ENCODE measurements at regions not wholly inside any gene's neighbourhood (a gene's known extent, or its start where the extent isn't known, plus 50 kb on each side); places are given as distances from the start of the nearest gene placed in this dataset.
A peak's percentile ranks its signal among the peaks of the same experiment; 100 is the strongest.

DNA sequence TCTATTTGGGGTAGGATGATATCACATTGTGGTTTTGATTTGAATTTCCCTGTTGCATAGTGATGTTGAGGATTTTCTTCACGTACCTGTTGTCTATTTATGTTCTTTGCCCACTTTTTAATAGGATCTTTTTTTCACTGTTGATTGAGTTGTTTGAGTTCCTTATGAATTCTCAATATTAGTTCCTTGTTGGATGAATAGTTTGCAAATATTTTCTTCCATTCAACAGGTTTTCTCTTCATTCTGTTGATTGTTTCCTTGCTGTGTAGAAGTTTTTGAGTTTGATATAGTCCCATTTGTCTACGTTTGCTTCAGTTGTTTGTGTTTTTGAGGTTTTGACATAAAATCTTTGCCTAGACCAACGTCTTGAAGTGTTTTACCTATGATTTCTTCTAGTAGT, 369.5 kb upstream of the CAMK1G start:
- H3K9ac ChIP-seq (ENCODE audit: low read length in 2 of 2), result no peak overlapping the region
- peaks cover 9 to 19% of the 10 kb centered on the region in 2 donors for H3K27me3 ChIP-seq (ENCODE audit: control insufficient read depth in 1 of 2, insufficient read depth in 2 of 2, low read length in 2 of 2)
- no peaks in the 10 kb centered on the region for H3K4me1 ChIP-seq (ENCODE audit: control insufficient read depth, insufficient read depth, low read length)
- H3K36me3 ChIP-seq (ENCODE audit: control insufficient read depth in 2 of 2, insufficient read depth in 2 of 2, low read length in 2 of 2), result no peaks in the 10 kb centered on the region
- H3K9me3 ChIP-seq (ENCODE audit: control insufficient read depth in 2 of 2, low read length in 2 of 2), result no peaks in the 10 kb centered on the region
- no peak overlapping the region for H3K27ac ChIP-seq (ENCODE audit: low read length)
- H3K4me3 ChIP-seq (ENCODE audit: low read length in 2 of 2), result no peak overlapping the region

DNA sequence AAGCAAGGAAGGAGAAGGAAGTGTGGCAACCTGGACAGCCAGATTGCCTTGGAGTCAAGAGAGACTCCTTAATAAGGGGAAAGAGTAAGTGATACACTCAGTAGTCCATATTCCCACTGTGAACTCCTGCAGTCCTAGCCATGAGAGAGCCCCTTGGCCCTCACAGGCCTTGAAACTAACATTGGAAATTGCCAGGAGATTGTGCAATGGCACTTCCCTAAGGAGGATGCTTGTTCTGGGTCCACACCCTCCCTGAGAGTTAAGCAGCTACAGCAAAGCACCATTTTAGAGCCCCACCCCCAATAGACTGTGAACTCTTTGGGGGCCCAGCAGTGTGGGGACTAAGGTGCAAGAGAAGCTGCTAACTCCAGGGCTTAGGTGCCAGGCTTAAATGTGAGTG, 367.7 kb upstream of the CAMK1G start:
- H3K27ac ChIP-seq (ENCODE audit: low read length), result no peak overlapping the region
- peaks cover 2% of the 10 kb centered on the region for H3K4me1 ChIP-seq (ENCODE audit: control insufficient read depth, insufficient read depth, low read length)
- no peak overlapping the region for H3K9ac ChIP-seq (ENCODE audit: low read length in 2 of 2)
- no peaks in the 10 kb centered on the region for H3K36me3 ChIP-seq (ENCODE audit: control insufficient read depth in 2 of 2, insufficient read depth in 2 of 2, low read length in 2 of 2)
- H3K9me3 ChIP-seq (ENCODE audit: control insufficient read depth in 2 of 2, low read length in 2 of 2), result no peaks in the 10 kb centered on the region
- H3K4me3 ChIP-seq (ENCODE audit: low read length in 2 of 2), result no peak overlapping the region
- peaks cover 3 to 10% of the 10 kb centered on the region in 2 donors for H3K27me3 ChIP-seq (ENCODE audit: control insufficient read depth in 1 of 2, insufficient read depth in 2 of 2, low read length in 2 of 2)

DNA sequence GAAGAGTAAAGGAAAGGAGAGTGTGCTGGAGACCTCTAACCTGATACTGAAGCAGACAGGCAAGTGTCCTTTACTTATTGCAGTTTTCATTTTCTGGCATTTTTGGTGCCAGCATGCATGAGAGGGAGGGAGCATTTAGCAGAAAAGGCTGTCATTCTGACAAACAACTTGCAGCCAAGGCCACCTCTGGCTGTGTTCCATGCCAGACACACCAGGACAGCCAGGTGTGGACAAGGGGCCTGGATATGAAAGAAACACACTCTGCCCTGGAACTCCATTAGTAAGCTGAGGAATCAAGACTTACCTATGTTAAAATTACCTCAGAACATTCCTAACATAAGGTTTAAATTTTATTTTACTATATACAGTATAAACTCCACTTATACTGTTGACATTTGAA, 365.4 kb upstream of the CAMK1G start:
- Histone ChIP-seq H3K4me1 (ENCODE audit: control insufficient read depth, insufficient read depth, low read length) (peaks cover 2% of the 10 kb centered on the region), H3K27me3 (ENCODE audit: control insufficient read depth in 1 of 2, insufficient read depth in 2 of 2, low read length in 2 of 2) (peaks cover 2 to 4% of the 10 kb centered on the region in 2 donors), H3K4me3 (ENCODE audit: low read length in 2 of 2) (no peak overlapping the region), H3K27ac (ENCODE audit: low read length) (no peak overlapping the region), H3K9me3 (ENCODE audit: control insufficient read depth in 2 of 2, low read length in 2 of 2) (no peaks in the 10 kb centered on the region), H3K36me3 (ENCODE audit: control insufficient read depth in 2 of 2, insufficient read depth in 2 of 2, low read length in 2 of 2) (no peaks in the 10 kb centered on the region), H3K9ac (ENCODE audit: low read length in 2 of 2) (no peak overlapping the region)

DNA sequence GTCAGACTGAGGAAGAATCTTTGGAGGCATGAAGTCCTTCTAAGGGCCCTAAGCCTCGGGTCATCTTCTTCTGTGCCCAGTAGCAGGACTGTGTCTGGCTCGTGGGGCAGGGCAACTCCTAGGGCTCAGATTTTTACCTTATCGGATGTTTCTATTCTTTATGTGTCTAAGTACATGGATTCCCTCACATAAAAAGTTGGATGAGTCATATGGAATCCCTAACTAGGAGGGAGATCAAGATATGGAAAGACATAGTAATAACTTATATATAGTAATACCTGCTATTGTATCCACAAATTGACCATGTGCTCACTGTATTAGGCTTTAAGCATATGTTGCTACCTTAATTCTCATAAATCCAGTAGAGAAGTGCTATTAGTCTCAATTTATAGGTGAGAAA, 364.5 kb upstream of the CAMK1G start:
- Histone ChIP-seq H3K9me3 (ENCODE audit: control insufficient read depth in 2 of 2, low read length in 2 of 2) (no peaks in the 10 kb centered on the region), H3K36me3 (ENCODE audit: control insufficient read depth in 2 of 2, insufficient read depth in 2 of 2, low read length in 2 of 2) (no peaks in the 10 kb centered on the region), H3K9ac (ENCODE audit: low read length in 2 of 2) (no peak overlapping the region), H3K27me3 (ENCODE audit: control insufficient read depth in 1 of 2, insufficient read depth in 2 of 2, low read length in 2 of 2) (peaks cover 2 to 4% of the 10 kb centered on the region in 2 donors), H3K4me1 (ENCODE audit: control insufficient read depth, insufficient read depth, low read length) (peaks cover 2% of the 10 kb centered on the region), H3K27ac (ENCODE audit: low read length) (no peak overlapping the region), H3K4me3 (ENCODE audit: low read length in 2 of 2) (no peak overlapping the region)

DNA sequence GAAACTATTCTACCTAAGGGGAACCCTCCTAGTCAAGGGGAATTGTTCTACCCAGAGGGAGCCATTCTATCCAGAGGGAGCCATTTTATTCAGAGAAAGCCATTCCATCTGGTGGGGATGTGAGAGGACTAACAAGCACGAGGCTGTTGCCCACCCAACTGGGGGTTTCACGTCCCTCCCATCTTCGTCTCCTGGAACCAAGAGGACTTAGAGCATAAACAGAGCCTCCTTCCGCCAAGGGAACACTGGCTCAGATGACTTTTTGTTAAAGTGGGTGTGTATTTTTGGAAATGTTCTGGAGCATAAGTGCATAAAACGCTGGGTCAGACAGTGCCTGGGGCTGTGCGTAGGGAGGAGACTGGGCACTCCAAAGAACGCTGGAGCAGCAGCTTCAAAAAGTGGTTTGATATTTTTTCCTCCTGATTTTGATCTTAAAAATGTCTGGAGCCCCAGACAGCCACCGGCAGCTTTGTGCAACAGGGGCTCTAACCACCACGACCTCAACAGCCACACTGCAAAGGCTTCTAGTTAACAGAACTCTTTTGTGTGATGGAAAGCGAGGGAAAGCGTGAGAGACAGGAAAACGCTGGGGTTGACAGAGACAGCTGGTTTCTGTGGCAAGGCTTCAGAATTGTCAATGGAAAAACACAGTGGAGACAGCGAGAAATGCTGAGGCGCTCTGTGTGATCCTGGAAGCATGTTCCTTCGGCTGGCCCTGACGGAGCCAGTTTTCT, 363.6 kb upstream of the CAMK1G start:
- no peaks in the 10 kb centered on the region for H3K36me3 ChIP-seq (ENCODE audit: control insufficient read depth in 2 of 2, insufficient read depth in 2 of 2, low read length in 2 of 2)
- peaks cover 2% of the 10 kb centered on the region for H3K4me1 ChIP-seq (ENCODE audit: control insufficient read depth, insufficient read depth, low read length)
- no peak overlapping the region for H3K27ac ChIP-seq (ENCODE audit: low read length)
- H3K9ac ChIP-seq (ENCODE audit: low read length in 2 of 2), result no peak overlapping the region
- no peaks in the 10 kb centered on the region for H3K9me3 ChIP-seq (ENCODE audit: control insufficient read depth in 2 of 2, low read length in 2 of 2)
- peaks cover 2 to 6% of the 10 kb centered on the region in 2 donors for H3K27me3 ChIP-seq (ENCODE audit: control insufficient read depth in 1 of 2, insufficient read depth in 2 of 2, low read length in 2 of 2)
- H3K4me3 ChIP-seq (ENCODE audit: low read length in 2 of 2), result peak overlapping the region; percentile 11 to 40

DNA sequence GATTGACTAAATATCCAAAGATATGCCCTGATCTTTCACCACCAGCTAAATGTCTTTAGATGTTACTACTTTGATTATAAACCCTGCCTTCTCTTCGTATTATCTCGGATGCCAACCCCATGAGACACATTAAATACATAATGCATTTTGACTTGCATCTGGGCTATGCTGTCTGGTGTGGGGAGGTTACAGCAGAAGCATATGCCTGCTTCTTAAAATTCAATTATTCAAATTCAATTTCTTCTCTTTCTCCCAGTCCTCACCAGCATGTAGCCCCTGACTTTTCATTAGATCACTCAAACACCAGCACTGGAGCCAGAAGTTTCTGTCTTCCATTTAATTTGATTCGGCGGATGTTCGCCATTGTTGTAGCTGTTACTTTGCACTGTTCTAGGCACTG, 360.7 kb upstream of the CAMK1G start:
- Histone ChIP-seq H3K9me3 (ENCODE audit: control insufficient read depth in 2 of 2, low read length in 2 of 2) (no peaks in the 10 kb centered on the region), H3K4me1 (ENCODE audit: control insufficient read depth, insufficient read depth, low read length) (peaks cover 2% of the 10 kb centered on the region), H3K9ac (ENCODE audit: low read length in 2 of 2) (no peak overlapping the region), H3K27me3 (ENCODE audit: control insufficient read depth in 1 of 2, insufficient read depth in 2 of 2, low read length in 2 of 2) (peaks cover 0 to 2% of the 10 kb centered on the region in 2 donors), H3K27ac (ENCODE audit: low read length) (no peak overlapping the region), H3K4me3 (ENCODE audit: low read length in 2 of 2) (no peak overlapping the region), H3K36me3 (ENCODE audit: control insufficient read depth in 2 of 2, insufficient read depth in 2 of 2, low read length in 2 of 2) (no peaks in the 10 kb centered on the region)

DNA sequence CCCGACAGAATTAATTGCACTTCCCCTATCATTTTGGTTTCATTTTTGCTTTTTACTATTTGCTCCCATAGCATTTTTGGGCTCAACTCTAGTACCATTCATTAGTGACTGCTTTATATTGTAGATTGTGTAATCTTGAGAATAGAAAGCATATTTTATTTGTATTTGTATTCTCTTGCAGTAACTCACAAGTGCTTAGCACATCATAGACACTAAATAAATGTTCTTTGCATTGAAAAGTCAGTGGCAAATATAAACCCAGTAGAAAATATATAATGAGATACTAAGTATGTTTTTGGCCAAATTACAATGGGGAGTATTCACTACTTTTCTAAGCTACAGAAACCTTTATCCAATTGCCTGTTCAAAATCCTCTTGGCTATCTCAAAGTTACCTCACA, 359.7 kb upstream of the CAMK1G start:
- H3K9ac ChIP-seq (ENCODE audit: low read length in 2 of 2), result no peak overlapping the region
- H3K27ac ChIP-seq (ENCODE audit: low read length), result no peak overlapping the region
- peaks cover 0 to 2% of the 10 kb centered on the region in 2 donors for H3K27me3 ChIP-seq (ENCODE audit: control insufficient read depth in 1 of 2, insufficient read depth in 2 of 2, low read length in 2 of 2)
- no peaks in the 10 kb centered on the region for H3K36me3 ChIP-seq (ENCODE audit: control insufficient read depth in 2 of 2, insufficient read depth in 2 of 2, low read length in 2 of 2)
- H3K4me3 ChIP-seq (ENCODE audit: low read length in 2 of 2), result no peak overlapping the region
- H3K4me1 ChIP-seq (ENCODE audit: control insufficient read depth, insufficient read depth, low read length), result peaks cover 2% of the 10 kb centered on the region
- H3K9me3 ChIP-seq (ENCODE audit: control insufficient read depth in 2 of 2, low read length in 2 of 2), result no peaks in the 10 kb centered on the region

DNA sequence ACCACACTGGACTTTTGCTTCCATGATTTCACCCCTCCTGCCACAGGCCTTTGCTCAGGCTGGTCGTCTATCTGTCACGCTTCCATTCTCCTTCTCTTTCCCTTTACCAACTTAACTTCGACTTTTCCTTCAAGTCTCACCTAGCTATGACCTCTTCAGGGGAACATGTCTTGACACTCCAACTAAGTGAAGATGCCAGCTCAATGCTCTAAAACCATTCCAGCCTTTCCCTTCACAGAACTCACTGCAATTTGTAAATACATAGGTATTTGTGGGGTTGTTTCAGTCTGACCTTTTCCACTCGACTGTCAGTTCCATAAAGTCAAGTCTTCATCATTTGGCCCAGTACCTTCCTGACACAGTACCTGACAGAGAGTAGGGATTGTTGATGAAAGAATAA, 358.6 kb upstream of the CAMK1G start:
- no peak overlapping the region for H3K27ac ChIP-seq (ENCODE audit: low read length)
- H3K9me3 ChIP-seq (ENCODE audit: control insufficient read depth in 2 of 2, low read length in 2 of 2), result no peaks in the 10 kb centered on the region
- H3K27me3 ChIP-seq (ENCODE audit: control insufficient read depth in 1 of 2, insufficient read depth in 2 of 2, low read length in 2 of 2), result peaks cover 2 to 4% of the 10 kb centered on the region in 2 donors
- no peaks in the 10 kb centered on the region for H3K36me3 ChIP-seq (ENCODE audit: control insufficient read depth in 2 of 2, insufficient read depth in 2 of 2, low read length in 2 of 2)
- no peak overlapping the region for H3K9ac ChIP-seq (ENCODE audit: low read length in 2 of 2)
- no peak overlapping the region for H3K4me3 ChIP-seq (ENCODE audit: low read length in 2 of 2)
- no peaks in the 10 kb centered on the region for H3K4me1 ChIP-seq (ENCODE audit: control insufficient read depth, insufficient read depth, low read length)

DNA sequence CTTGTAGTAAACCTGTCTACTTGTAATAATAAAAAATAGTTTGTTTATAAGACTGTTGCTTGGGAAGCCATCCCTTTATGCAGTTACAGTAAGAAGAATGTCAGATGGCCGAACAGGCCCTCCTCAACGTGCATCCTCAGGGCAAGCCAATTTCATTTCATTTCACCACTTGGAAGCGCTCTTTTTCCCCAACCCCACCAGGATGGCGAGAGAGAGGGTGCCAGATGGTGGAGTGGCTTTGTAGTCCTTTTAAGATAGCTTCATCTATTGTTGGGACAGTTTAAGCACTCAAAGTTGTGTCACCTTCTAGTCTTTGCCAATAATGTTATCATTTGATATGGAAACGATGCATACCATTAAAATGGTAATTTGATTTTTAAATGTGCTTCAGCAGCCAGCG, 356.3 kb upstream of the CAMK1G start:
- H3K9ac ChIP-seq (ENCODE audit: low read length in 2 of 2), result no peak overlapping the region
- H3K9me3 ChIP-seq (ENCODE audit: control insufficient read depth in 2 of 2, low read length in 2 of 2), result peaks cover 3 to 5% of the 10 kb centered on the region in 2 donors
- H3K36me3 ChIP-seq (ENCODE audit: control insufficient read depth in 2 of 2, insufficient read depth in 2 of 2, low read length in 2 of 2), result no peaks in the 10 kb centered on the region

DNA sequence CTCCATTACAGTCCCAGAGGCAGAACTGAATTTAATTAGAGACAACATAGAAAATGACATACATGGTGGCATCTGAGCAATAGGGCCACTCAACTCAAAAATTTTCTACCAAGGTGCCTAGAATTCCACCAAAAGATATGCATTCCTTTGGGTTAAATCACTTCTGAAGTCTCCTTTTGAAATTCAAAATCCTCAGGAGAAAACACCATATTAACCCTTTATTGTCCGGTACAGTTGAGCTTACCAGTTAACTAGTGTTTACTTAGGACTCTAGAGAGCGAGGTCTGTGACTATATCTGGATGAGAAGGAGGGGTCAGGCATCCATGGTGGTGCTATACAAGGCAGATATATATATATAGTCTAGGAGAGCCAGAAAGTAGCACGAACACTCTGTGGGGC, 355.6 kb upstream of the CAMK1G start:
- no peak overlapping the region for H3K27ac ChIP-seq (ENCODE audit: low read length)

More for the DNA sequence above, 356.3 kb upstream of the CAMK1G start:
- peaks cover 5 to 14% of the 10 kb centered on the region in 2 donors for H3K27me3 ChIP-seq (ENCODE audit: control insufficient read depth in 1 of 2, insufficient read depth in 2 of 2, low read length in 2 of 2)
- H3K4me3 ChIP-seq (ENCODE audit: low read length in 2 of 2), result no peak overlapping the region
- no peak overlapping the region for H3K27ac ChIP-seq (ENCODE audit: low read length)
- H3K4me1 ChIP-seq (ENCODE audit: control insufficient read depth, insufficient read depth, low read length), result no peaks in the 10 kb centered on the region

DNA sequence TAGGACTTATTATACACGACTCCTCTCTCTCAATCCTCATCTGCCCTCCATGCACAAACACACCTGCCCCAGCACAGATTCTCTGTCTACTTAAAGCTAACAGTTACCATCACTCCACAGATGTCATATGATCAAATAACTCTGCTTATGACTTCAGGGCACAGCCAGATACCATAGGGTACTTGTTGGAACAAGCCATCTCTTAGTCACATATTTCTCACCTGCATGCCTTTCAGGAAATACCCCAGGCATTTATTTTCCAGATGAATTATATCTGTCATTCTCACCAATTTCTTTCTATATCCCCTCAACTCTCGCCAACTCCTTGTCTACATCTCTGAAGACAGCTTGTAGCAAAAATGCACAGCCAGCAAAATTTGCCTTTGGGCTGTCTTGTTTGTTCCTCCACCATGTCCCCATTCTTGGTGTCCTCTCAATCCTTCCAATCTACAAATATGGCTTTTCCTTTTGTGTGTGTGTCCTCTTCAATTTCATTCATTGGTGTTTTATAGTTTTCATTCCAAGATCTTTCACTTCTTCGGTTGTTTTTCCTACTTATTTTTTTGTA, 353.9 kb upstream of the CAMK1G start:
- Histone ChIP-seq H3K4me1 (ENCODE audit: control insufficient read depth, insufficient read depth, low read length) (no peaks in the 10 kb centered on the region), H3K27me3 (ENCODE audit: control insufficient read depth in 1 of 2, insufficient read depth in 2 of 2, low read length in 2 of 2) (peaks cover 3 to 14% of the 10 kb centered on the region in 2 donors), H3K4me3 (ENCODE audit: low read length in 2 of 2) (no peak overlapping the region), H3K27ac (ENCODE audit: low read length) (no peak overlapping the region), H3K9ac (ENCODE audit: low read length in 2 of 2) (no peak overlapping the region), H3K36me3 (ENCODE audit: control insufficient read depth in 2 of 2, insufficient read depth in 2 of 2, low read length in 2 of 2) (no peaks in the 10 kb centered on the region), H3K9me3 (ENCODE audit: control insufficient read depth in 2 of 2, low read length in 2 of 2) (peaks cover 3 to 5% of the 10 kb centered on the region in 2 donors)

More for the DNA sequence above, 355.6 kb upstream of the CAMK1G start:
- Histone ChIP-seq H3K27me3 (ENCODE audit: control insufficient read depth in 1 of 2, insufficient read depth in 2 of 2, low read length in 2 of 2) (peaks cover 5 to 14% of the 10 kb centered on the region in 2 donors), H3K9me3 (ENCODE audit: control insufficient read depth in 2 of 2, low read length in 2 of 2) (peaks cover 3 to 5% of the 10 kb centered on the region in 2 donors), H3K36me3 (ENCODE audit: control insufficient read depth in 2 of 2, insufficient read depth in 2 of 2, low read length in 2 of 2) (no peaks in the 10 kb centered on the region), H3K4me3 (ENCODE audit: low read length in 2 of 2) (no peak overlapping the region), H3K4me1 (ENCODE audit: control insufficient read depth, insufficient read depth, low read length) (no peaks in the 10 kb centered on the region), H3K9ac (ENCODE audit: low read length in 2 of 2) (no peak overlapping the region)

Measured in stomach smooth muscle (tissue), 2 donors.